Activated CD4-positive, alpha-beta T cell treated with anti-CD3 and anti-CD28 coated beads, Interleukin-2, amount 50 U/mL, for 16 hours (primary cell): ENCODE measurements at regions not wholly inside any gene's neighbourhood (a gene's known extent, or its start where the extent isn't known, plus 50 kb on each side); places are given as distances from the start of the nearest gene placed in this dataset.

ENCODE experiments used
- DNase-seq: peaks from one replicate; pipeline ENCODE4 v3.0.0-alpha.2; 2020

DNA sequence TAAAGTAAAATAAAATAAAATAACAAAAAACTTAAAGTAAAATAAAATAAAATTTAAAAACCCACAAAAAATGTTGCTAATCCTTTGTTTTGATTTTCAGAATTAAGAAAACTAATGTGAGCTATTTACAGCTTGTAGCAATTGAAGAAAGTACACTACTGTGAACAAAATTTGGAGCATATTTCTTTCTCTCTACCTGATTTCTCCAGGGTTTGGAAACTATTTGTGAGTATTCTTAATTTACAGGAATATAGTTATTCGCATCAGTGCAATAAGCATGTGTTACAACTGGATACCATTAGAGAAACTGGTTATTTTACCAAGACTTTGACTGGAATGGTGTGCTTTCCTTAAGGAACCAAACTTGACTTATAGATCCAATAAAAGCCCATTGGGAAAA lies 86.1 kb upstream of the CNOT2 start:
- DNase-seq = no peak

- DNase-seq = no peak
Observed at GRCh38 chr12:70165450-70165849, 77.8 kb upstream of the CNOT2 start.

DNA sequence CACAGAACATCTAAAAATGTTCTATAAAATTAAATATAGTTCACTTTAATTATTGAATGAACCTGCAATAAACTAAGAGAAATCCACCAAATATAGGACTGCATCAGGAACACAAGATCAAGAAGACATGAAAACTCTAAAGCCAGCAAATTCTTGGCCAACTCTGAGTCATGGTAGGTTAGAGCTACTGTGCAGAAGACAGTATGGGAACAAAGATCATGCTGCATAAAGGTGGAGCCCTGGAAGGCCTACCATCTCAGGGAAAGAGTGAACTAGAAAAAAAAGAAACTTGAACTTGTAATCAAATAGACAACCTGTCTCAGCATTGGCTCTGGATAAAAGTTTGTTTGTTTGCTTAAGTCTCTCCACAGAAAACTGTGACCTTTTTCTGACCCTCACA lies 66.9 kb upstream of the CNOT2 start:
- DNase-seq = no peak

DNA sequence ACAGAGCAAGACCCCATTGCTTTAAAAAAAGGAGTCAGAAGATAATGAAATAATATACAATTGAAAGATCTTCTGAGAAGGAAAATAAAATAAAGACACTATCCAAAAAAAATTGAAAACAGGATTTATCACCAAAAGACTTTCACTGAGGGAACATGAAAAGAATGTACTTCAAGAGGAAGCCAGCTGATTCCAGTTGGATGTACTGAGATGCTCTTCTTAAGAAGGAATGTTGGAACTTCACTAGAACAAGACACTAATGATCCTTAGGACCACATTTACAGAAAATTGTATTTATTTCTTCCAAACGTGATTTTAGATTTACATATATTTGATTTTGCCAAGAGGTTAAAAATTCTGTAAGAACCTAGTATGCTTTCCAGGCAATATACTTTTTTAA lies 65.6 kb upstream of the CNOT2 start:
- no peak for DNase-seq

DNA sequence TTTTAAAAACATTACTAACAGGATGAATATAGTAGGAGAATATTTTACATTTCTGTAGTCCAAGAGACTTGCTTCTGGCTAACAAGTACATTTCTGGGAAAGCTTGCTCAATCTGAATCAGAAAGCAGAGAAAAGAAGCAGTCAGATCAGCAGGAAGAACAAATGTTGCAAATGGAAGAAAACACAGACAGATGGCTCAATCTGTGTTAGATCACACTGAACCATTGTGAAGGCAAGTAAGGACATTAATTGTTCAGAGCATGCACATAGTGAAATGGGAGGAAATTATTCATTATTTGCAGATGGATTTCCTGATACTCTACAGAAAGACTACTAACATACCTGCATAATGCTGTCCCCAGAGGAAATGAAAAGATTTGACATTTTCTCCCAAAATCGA lies 65.2 kb upstream of the CNOT2 start:
- DNase-seq = no peak

- no peak for DNase-seq
Observed at GRCh38 chr12:70180130-70180529, 63.1 kb upstream of the CNOT2 start.

GRCh38 chr12:70185301-70185700 lies 57.9 kb upstream of the CNOT2 start:
- DNase-seq = no peak

- DNase-seq = no peak
Observed at GRCh38 chr12:70186436-70186835, 56.8 kb upstream of the CNOT2 start.

GRCh38 chr12:70190262-70191010 lies 52.8 kb upstream of the CNOT2 start:
- no peak for DNase-seq
